IMR-90 (cell line): ENCODE measurements at regions not wholly inside any gene's neighbourhood (a gene's known extent, or its start where the extent isn't known, plus 50 kb on each side); places are given as distances from the start of the nearest gene placed in this dataset.

Experiments
- ATAC-seq: fragments of 200-7000 bp; cut with Tn5 transposase; 2 replicates; pipeline ENCODE4 v1.9.1; 2020; ENCODE audit warnings: low read depth, mild to moderate bottlenecking, moderate library complexity
- BruUV-seq: library from RNA; stranded (reverse); fragments of 400-500 nt; replicated peaks from 2 replicates; lab custom pipeline; 2021; lab: Mats Ljungman, UMichigan
- CTCF ChIA-PET: fragments of 300-600 bp; formaldehyde crosslinking; extraction: SDS; loops from one replicate; lab custom pipeline; 2021; ENCODE audit warnings: antibody characterized with exemption; lab: Yijun Ruan, JAX
- POLR2A ChIA-PET: fragments of 300-600 bp; sonication (Branson Sonifier 250); formaldehyde crosslinking; loops from one replicate; lab custom pipeline; 2022; ENCODE audit warnings: antibody characterized with exemption; ENCODE audit not compliant: unreplicated experiment; lab: Charles Lee
- DNase-seq: peaks from one replicate; pipeline ENCODE4 v3.0.0; 2013
- H2AFZ ChIP-seq: replicated peaks from 2 replicates; pipeline ENCODE3; 2013; ENCODE audit warnings: low read length, mild to moderate bottlenecking; ENCODE audit not compliant: poor library complexity
- H2AK5ac ChIP-seq: 2 replicates; pipeline ENCODE4 v1.6.1; 2013; ENCODE audit warnings: low read depth, low read length, inconsistent platforms
- H2AK9ac ChIP-seq: replicated peaks from 2 replicates; pipeline ENCODE3; 2013; ENCODE audit warnings: mild to moderate bottlenecking, low read depth, low read length, moderate library complexity; ENCODE audit not compliant: poor library complexity
- H2BK120ac ChIP-seq: 2 replicates; pipeline ENCODE4 v1.6.1; 2013; ENCODE audit warnings: low read depth, low read length, inconsistent platforms
- H2BK15ac ChIP-seq: 3 replicates; pipeline ENCODE4 v1.6.1; 2013; ENCODE audit warnings: low read depth, low read length, inconsistent platforms
- H2BK20ac ChIP-seq: 2 replicates; pipeline ENCODE4 v1.6.1; 2013; ENCODE audit warnings: low read depth, mild to moderate bottlenecking, inconsistent platforms, low read length, moderate library complexity
- H2BK5ac ChIP-seq: 2 replicates; pipeline ENCODE4 v1.6.1; 2013; ENCODE audit warnings: mild to moderate bottlenecking, low read depth, low read length, inconsistent platforms; ENCODE audit not compliant: poor library complexity, severe bottlenecking
- H3K14ac ChIP-seq: replicated peaks from 2 replicates; pipeline ENCODE4 v1.6.1; 2013; ENCODE audit warnings: low read depth, low read length, inconsistent platforms
- H3K18ac ChIP-seq: 2 replicates; pipeline ENCODE4 v1.6.1; 2013; ENCODE audit warnings: low read depth, low read length, control low read depth
- H3K23ac ChIP-seq: 2 replicates; pipeline ENCODE4 v1.6.1; 2013; ENCODE audit warnings: low read depth, low read length, inconsistent platforms
- H3K27ac ChIP-seq: 2 replicates; pipeline ENCODE4 v1.5.1; 2013; ENCODE audit warnings: mild to moderate bottlenecking, control low read depth, low read length; ENCODE audit not compliant: insufficient read depth
- H3K27me3 ChIP-seq: 2 replicates; pipeline ENCODE4 v1.6.1; 2013; ENCODE audit warnings: low read length; ENCODE audit not compliant: control insufficient read depth, insufficient read depth
- H3K36me3 ChIP-seq: 2 replicates; pipeline ENCODE4 v1.6.1; 2013; ENCODE audit warnings: low read length, mixed read lengths; ENCODE audit not compliant: control insufficient read depth, insufficient read depth
- H3K4ac ChIP-seq: 2 replicates; pipeline ENCODE4 v1.6.1; 2013; ENCODE audit warnings: low read depth, low read length, inconsistent platforms
- H3K4me1 ChIP-seq: 2 replicates; pipeline ENCODE4 v1.6.1; 2013; ENCODE audit warnings: low read length, mixed read lengths; ENCODE audit not compliant: control insufficient read depth, insufficient read depth
- H3K4me2 ChIP-seq: 2 replicates; pipeline ENCODE4 v1.6.1; 2013; ENCODE audit warnings: low read depth, mild to moderate bottlenecking, control low read depth, low read length, moderate library complexity
- H3K4me3 ChIP-seq: 2 replicates; pipeline ENCODE4 v1.5.1; 2013; ENCODE audit warnings: low read depth, mild to moderate bottlenecking, control low read depth, low read length, moderate library complexity; ENCODE audit not compliant: insufficient read depth
- H3K56ac ChIP-seq: 2 replicates; pipeline ENCODE4 v1.6.1; 2013; ENCODE audit warnings: low read length, inconsistent platforms; ENCODE audit not compliant: insufficient read depth; ENCODE audit errors: extremely low read depth
- H3K79me1 ChIP-seq, 2 experiments: 2 replicates each; pipeline ENCODE4 v1.6.1; 2013; ENCODE audit warnings: low read length in 2 of 2, inconsistent platforms in 1 of 2, low read depth in 1 of 2
- H3K9ac ChIP-seq: 2 replicates; pipeline ENCODE4 v1.6.1; 2013; ENCODE audit warnings: low read depth, low read length, control low read depth
- H3K9me1 ChIP-seq: 2 replicates; pipeline ENCODE4 v1.6.1; 2013; ENCODE audit warnings: low read length, inconsistent platforms; ENCODE audit not compliant: insufficient read depth
- H3K9me3 ChIP-seq: 2 replicates; pipeline ENCODE4 v1.6.1; 2013; ENCODE audit warnings: low read length; ENCODE audit not compliant: control insufficient read depth, insufficient read depth
- H4K20me1 ChIP-seq: 2 replicates; pipeline ENCODE4 v1.6.1; 2013; ENCODE audit warnings: low read length, inconsistent platforms; ENCODE audit not compliant: insufficient read depth
- H4K5ac ChIP-seq: 2 replicates; pipeline ENCODE4 v1.6.1; 2013; ENCODE audit warnings: mild to moderate bottlenecking, low read depth, low read length, control low read depth
- H4K8ac ChIP-seq, 2 experiments: 2 replicates each; pipeline ENCODE4 v1.6.1; 2013; ENCODE audit warnings: low read depth in 2 of 2, low read length in 2 of 2, control low read depth in 1 of 2, inconsistent platforms in 1 of 2
- H4K91ac ChIP-seq: 2 replicates; pipeline ENCODE4 v1.6.1; 2013; ENCODE audit warnings: low read depth, low read length, inconsistent platforms; ENCODE audit not compliant: insufficient read depth
- BHLHE40 ChIP-seq: fragments of 150-350 bp; IDR thresholded peaks from 2 replicates; pipeline ENCODE4 v1.6.1; 2016; ENCODE audit warnings: mild to moderate bottlenecking, low read depth, low read length
- CEBPB ChIP-seq: IDR thresholded peaks from 2 replicates; pipeline ENCODE4 v1.6.1; 2012; ENCODE audit warnings: low read depth, low read length, improper control_type of control experiment
- CHD1 ChIP-seq: IDR thresholded peaks from 2 replicates; pipeline ENCODE4 v1.6.1; 2012; ENCODE audit warnings: low read depth, low read length, improper control_type of control experiment
- MAZ ChIP-seq: IDR thresholded peaks from 2 replicates; pipeline ENCODE4 v1.6.1; 2012; ENCODE audit warnings: low read depth, mild to moderate bottlenecking, low read length, improper control_type of control experiment, moderate library complexity, borderline replicate concordance
- POLR2A ChIP-seq: IDR thresholded peaks from 2 replicates; pipeline ENCODE4 v1.6.1; 2012; ENCODE audit warnings: mild to moderate bottlenecking, low read depth, low read length
- RAD21 ChIP-seq: IDR thresholded peaks from 2 replicates; pipeline ENCODE4 v1.6.1; 2012; ENCODE audit warnings: low read length, improper control_type of control experiment
- RCOR1 ChIP-seq: IDR thresholded peaks from 2 replicates; pipeline ENCODE4 v1.6.1; 2012; ENCODE audit warnings: mild to moderate bottlenecking, low read length, improper control_type of control experiment; ENCODE audit not compliant: insufficient replicate concordance
- RFX5 ChIP-seq: IDR thresholded peaks from 2 replicates; pipeline ENCODE4 v1.8.0; 2012; ENCODE audit warnings: low read depth, mild to moderate bottlenecking, low read length, moderate library complexity
- SMC3 ChIP-seq: fragments of 150-350 bp; IDR thresholded peaks from 2 replicates; pipeline ENCODE4 v1.6.1; 2016; ENCODE audit warnings: low read depth, mild to moderate bottlenecking, antibody characterized with exemption, low read length, moderate library complexity
- WGBS, 2 experiments: methylation state at CpG; one replicate each; pipeline versions ENCODE4 v1.1.5 to v1.1.7; 2013; ENCODE audit warnings: missing lambda C conversion rate in 2 of 2; ENCODE audit not compliant: insufficient read length in 1 of 2; ENCODE audit errors: extremely low coverage in 2 of 2; 5-methylcytosine and 5-hydroxymethylcytosine counted together
- dilution Hi-C: fragments of 300-500 bp; cut with HindIII; formaldehyde crosslinking; loops from one replicate; pipeline ENCODE4 v1.14.3; 2018; ENCODE audit warnings: low sequenced_read_pairs; ENCODE audit not compliant: unreplicated experiment
- in situ Hi-C: fragments of 300-500 bp; cut with MboI; formaldehyde crosslinking; loops from 3 replicates; pipeline ENCODE4 v1.14.3; 2019; ENCODE audit warnings: low sequenced_read_pairs, inconsistent platforms, mixed read lengths
- intact Hi-C: fragments of 100-400 bp; cut with micrococcal nuclease; formaldehyde crosslinking; loops from 2 replicates; pipeline ENCODE4 v1.10.0; 2022
- TF ChIP-seq, protein P1 (sequence below): fragments of 150-350 bp; IDR thresholded peaks from 2 replicates; pipeline ENCODE4 v1.6.1; 2017; ENCODE audit warnings: mild to moderate bottlenecking, antibody characterized with exemption, low read length, low read depth
- TF ChIP-seq, protein P2 (sequence below): conservative IDR thresholded peaks from 2 replicates; pipeline ENCODE4 v1.5.1; 2012; ENCODE audit warnings: mild to moderate bottlenecking, low read depth, low read length, improper control_type of control experiment

DNA sequence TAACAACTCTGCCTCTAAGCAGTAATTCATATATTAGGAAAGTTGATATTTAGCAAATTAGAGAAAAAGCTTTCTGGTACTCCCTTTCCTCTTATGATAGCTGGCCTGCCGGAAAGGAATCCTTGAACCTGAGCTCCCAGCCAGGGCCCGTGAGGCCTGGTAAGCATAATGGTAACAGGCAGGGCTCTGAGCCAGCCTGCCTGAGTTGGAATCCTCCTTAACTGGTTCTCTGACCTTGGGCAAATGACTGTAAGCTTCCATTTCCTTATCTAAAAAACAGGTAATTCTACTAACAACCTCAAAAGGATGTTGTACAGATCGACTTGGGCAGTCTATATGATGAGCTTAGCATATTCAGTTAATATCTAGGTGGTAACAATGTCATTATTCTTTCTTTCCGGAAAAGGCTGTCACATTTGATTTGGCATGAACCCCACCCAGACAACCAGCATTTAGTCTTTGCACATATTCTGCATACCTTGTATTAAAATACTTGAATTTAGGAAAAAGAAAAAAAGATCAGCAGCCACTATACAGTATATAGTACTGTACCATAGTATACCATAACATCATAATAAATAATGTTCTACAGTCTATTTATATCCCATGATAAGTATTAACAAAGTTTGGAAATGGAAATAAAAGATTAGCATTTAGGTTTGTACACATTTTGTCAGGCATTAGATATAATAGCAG is 55.7 kb upstream of the MAP3K1 start:
- TF ChIP-seq, protein P1, sequence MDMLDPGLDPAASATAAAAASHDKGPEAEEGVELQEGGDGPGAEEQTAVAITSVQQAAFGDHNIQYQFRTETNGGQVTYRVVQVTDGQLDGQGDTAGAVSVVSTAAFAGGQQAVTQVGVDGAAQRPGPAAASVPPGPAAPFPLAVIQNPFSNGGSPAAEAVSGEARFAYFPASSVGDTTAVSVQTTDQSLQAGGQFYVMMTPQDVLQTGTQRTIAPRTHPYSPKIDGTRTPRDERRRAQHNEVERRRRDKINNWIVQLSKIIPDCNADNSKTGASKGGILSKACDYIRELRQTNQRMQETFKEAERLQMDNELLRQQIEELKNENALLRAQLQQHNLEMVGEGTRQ = no peak
- TF ChIP-seq CHD1 (no peak), SMC3 (no peak), CEBPB (no peak), MAZ (no peak), RCOR1 (no peak), BHLHE40 (no peak), RFX5 (no peak), RAD21 (no peak), POLR2A (no peak)
- TF ChIP-seq, protein P2, sequence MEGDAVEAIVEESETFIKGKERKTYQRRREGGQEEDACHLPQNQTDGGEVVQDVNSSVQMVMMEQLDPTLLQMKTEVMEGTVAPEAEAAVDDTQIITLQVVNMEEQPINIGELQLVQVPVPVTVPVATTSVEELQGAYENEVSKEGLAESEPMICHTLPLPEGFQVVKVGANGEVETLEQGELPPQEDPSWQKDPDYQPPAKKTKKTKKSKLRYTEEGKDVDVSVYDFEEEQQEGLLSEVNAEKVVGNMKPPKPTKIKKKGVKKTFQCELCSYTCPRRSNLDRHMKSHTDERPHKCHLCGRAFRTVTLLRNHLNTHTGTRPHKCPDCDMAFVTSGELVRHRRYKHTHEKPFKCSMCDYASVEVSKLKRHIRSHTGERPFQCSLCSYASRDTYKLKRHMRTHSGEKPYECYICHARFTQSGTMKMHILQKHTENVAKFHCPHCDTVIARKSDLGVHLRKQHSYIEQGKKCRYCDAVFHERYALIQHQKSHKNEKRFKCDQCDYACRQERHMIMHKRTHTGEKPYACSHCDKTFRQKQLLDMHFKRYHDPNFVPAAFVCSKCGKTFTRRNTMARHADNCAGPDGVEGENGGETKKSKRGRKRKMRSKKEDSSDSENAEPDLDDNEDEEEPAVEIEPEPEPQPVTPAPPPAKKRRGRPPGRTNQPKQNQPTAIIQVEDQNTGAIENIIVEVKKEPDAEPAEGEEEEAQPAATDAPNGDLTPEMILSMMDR = no peak
- 75% methylated on average over 2 of the region's 4 CpGs; no CpG with 5 or more reads in 1 of the 2 experiments for WGBS, 2 experiments

More for the DNA sequence above, 55.7 kb upstream of the MAP3K1 start:
- no peak overlapping the region for H3K56ac ChIP-seq
- H3K27me3 ChIP-seq = no peaks in the 10 kb centered on the region
- ATAC-seq (no peak), DNase-seq (no peak)
- intact Hi-C loops = loop anchor here (5.0 kb wide), 1 partner anchor 267 kb away; no protein-coding TSS in a partner anchor
- no peak overlapping the region for H3K14ac ChIP-seq
- no peak overlapping the region for H3K18ac ChIP-seq
- no peak overlapping the region for H4K91ac ChIP-seq
- no peak overlapping the region for H2AFZ ChIP-seq
- no peaks in the 10 kb centered on the region for H3K9me3 ChIP-seq
- ChIA-PET POLR2A (no interaction called here), CTCF (interaction anchor here (0.6 to 1.2 kb wide), 2 partner anchors 24 to 28 kb away, joined by 3 to 6 read pairs; no protein-coding TSS in a partner anchor)
- H2AK9ac ChIP-seq = no peak overlapping the region
- peaks cover 8% of the 10 kb centered on the region for H3K4me1 ChIP-seq
- H3K23ac ChIP-seq = no peak overlapping the region
- H3K4ac ChIP-seq = no peak overlapping the region
- H3K79me1 ChIP-seq = no peaks in the 10 kb centered on the region
- no peak overlapping the region for H4K8ac ChIP-seq
- no peak overlapping the region for H2BK20ac ChIP-seq
- H4K5ac ChIP-seq = no peak overlapping the region
- H4K20me1 ChIP-seq = no peaks in the 10 kb centered on the region
- no peak overlapping the region for H2AK5ac ChIP-seq
- no peak overlapping the region for H2BK120ac ChIP-seq
- in situ Hi-C loops = no loop called here
- no TSS peak for BruUV-seq
- H3K9me1 ChIP-seq = peaks cover 8% of the 10 kb centered on the region; the same call in 1 of the 2 replicates
- H3K27ac ChIP-seq = no peak overlapping the region
- dilution Hi-C loops = no loop called here
- H3K4me2 ChIP-seq = no peak overlapping the region
- H3K4me3 ChIP-seq = no peak overlapping the region
- no peak overlapping the region for H2BK15ac ChIP-seq
- H3K36me3 ChIP-seq = no peaks in the 10 kb centered on the region
- H2BK5ac ChIP-seq = no peak overlapping the region
- no peak overlapping the region for H3K9ac ChIP-seq
